HG03457 (cell line): ENCODE measurements at regions not wholly inside any gene's neighbourhood (a gene's known extent, or its start where the extent isn't known, plus 50 kb on each side); places are given as distances from the start of the nearest gene placed in this dataset.
"Not testable (repeated sequence)": the region's sequence is repeated elsewhere in the genome, so short reads cannot be mapped to it uniquely, and the experiment has no call there.

Experiments used
- ATAC-seq: cut with Tn5 transposase; IDR thresholded peaks from one replicate; pipeline ENCODE4 v1.9.1; 2021; ENCODE audit warnings: moderate number of reproducible peaks; ENCODE audit not compliant: unreplicated experiment

GRCh38 chr5:57735279-57736153 lies 252.9 kb upstream of the ACTBL2 start:
- not testable (repeated sequence) for ATAC-seq

- ATAC-seq, result no peak
Observed at GRCh38 chr5:57734296-57734695, 251.7 kb upstream of the ACTBL2 start.

GRCh38 chr5:57727591-57727990 lies 245.0 kb upstream of the ACTBL2 start:
- ATAC-seq, result no peak

DNA sequence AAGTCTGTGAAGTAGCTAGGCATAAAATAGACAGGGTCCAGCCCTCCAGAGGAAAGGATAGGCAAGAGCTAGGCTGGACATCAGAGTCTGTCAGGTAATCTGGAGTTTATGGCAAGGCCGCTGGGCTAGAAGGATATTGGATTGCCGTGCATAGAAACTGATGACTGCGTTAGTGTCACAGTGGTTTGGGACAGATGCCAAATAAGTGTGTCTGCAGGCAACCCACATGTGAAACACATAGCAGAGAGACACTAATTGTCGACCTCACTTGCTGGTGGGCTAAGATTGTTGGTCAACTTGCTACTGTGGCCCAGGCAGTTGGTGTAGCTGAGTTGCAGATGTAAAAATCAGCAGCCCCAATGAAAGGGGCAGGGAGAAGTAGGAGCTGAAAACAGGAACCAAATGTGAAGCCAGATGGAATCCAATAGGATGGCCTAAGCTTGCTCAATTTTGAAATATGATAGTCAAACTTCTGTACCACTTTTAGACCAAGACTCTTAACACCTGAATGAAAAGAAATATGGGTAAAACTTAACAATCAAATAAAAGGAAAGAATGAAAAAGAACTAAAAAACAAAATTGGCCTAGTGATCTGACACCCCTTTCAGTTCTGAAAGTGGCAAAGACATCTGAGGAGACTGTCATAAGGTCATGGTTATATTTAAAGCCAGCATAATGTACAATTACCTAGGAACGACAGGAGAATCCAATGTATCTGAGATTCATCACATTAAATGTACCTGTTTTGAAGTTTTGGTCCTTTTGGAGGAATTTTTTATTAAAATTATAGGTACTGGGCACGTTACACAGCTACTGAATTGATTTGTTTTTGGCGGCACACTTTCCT lies 243.3 kb upstream of the ACTBL2 start:
- no peak for ATAC-seq

GRCh38 chr5:57724836-57725235 lies 242.2 kb upstream of the ACTBL2 start:
- ATAC-seq, result no peak

GRCh38 chr5:57721226-57721625 lies 238.6 kb upstream of the ACTBL2 start:
- ATAC-seq, result no peak

DNA sequence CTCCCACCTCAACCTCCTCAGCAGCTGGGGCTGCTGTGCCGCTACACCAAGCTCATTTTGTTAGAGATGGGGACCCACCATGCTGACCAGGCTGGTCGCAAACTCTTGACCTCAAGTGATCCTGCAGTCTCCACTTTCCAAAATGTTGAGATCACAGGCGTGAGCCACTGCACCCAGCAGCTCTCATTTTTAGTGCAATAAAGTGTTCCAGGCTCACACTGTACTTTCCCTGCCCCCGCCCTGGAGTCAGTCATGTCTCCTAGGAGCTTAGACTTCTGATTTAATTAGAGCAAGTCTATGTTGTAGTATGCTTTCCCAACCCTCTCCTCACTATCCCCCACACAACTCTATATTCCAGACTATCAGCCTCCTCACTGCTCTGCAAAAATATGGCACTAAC lies 238.0 kb upstream of the ACTBL2 start:
- no peak for ATAC-seq

DNA sequence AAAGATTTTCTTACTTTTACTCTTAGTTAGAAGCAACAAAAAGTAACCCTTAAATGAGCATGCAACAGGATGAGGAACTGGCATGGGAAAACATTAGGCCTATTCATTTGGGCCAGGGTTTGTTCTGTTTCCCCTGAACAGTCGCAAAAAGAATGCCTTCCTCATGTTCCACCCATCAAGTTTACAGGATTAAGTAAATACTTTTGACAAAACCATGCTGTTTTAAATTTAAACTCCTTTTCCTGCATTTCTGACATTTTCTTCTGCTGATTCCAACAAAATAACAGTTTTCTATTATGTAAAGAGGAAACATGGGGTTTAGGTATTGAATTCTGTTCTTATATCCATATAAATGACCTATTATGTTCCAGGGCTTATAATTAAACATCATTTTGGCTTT lies 236.6 kb upstream of the ACTBL2 start:
- no peak for ATAC-seq

DNA sequence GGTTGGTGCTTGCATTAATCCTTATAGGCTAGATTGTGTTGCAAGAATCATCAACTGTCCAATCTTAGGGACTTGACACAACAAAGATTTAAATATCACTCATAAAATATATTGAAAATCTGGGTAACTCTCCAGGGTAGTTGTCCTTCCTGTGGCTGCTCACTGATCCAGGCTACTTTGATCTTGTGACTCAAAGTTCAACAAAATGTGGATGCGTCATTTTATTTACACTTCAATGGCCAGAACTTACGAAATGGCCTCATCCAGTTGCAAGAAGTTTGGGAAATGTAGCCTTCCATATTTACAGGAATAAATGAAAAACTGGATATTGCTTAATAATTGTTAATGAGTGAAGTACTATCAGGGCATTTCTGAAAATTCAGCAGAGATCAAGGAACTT lies 235.5 kb upstream of the ACTBL2 start:
- no peak for ATAC-seq

- ATAC-seq, result no peak
Observed at GRCh38 chr5:57717555-57717954, 234.9 kb upstream of the ACTBL2 start.

- ATAC-seq, result no peak
Observed at GRCh38 chr5:57716661-57717060, 234.1 kb upstream of the ACTBL2 start.

- no peak for ATAC-seq
Observed at GRCh38 chr5:57715296-57715695, 232.7 kb upstream of the ACTBL2 start.

- ATAC-seq, result not testable (repeated sequence)
Observed at GRCh38 chr5:57713535-57713934, 230.9 kb upstream of the ACTBL2 start.

- no peak for ATAC-seq
Observed at GRCh38 chr5:57711946-57712345, 229.3 kb upstream of the ACTBL2 start.

DNA sequence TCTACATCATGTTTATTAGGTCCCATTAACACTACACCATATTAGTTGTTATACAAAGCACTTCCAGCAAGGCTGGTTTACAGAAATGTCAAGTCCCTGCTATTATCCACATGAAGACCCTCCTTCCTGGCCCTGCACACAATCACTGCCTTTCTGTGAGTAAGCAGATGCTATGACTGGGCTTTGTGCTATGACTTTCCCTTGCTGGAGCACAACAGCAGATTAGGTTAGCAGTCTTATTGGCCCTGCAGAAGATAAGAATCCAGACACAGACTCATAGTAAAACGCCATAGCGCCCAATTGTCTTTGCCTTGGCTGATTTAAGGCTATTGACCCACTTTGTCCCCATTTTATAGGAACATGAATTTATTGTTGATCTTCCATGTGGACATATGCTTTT lies 228.9 kb upstream of the ACTBL2 start:
- ATAC-seq, result no peak

DNA sequence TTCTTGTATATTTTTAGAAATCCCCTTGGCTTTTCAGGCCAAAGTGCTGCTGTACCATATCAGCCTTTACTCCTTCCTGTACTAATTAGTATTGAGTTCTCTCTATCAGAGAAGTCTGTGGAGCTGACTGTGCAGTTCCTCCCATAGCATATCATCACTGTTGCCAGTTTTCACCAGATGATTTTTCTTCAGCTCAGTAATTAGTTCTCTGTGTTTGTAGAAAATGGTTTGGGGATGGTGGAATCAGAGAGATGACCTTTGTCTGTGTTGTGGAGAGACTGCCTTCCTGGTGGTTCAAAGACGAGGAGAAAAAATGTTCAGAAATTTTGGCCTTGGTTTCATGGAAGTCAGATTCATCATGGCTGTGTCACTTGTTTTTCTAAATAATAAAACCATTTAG lies 227.5 kb upstream of the ACTBL2 start:
- ATAC-seq, result no peak

- ATAC-seq, result no peak
Observed at GRCh38 chr5:57705769-57706168, 223.2 kb upstream of the ACTBL2 start.

GRCh38 chr5:57703721-57704120 lies 221.1 kb upstream of the ACTBL2 start:
- ATAC-seq, result no peak

- no peak for ATAC-seq
Observed at GRCh38 chr5:57700484-57700883, 217.9 kb upstream of the ACTBL2 start.

- ATAC-seq, result no peak
Observed at GRCh38 chr5:57700072-57700471, 217.5 kb upstream of the ACTBL2 start.

DNA sequence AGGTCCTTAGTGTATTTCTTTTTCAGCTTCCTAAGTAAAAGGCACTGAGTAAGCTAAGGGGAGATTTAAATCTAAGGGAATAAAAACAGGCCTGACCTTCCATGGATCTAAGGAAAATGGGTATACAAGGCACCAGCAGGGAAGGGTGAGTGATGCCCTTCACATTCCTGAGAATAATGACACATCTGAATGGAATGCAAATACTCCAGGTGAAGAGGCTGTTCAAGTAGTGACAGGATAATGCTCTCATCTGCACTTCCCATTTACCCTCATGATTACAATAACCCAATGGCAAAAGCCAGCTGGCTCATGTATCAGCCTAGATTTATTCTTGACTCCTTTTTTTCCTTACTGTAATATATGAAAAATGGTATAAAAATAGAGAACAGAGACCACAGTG lies 216.2 kb upstream of the ACTBL2 start:
- ATAC-seq, result no peak

GRCh38 chr5:57698086-57698485 lies 215.5 kb upstream of the ACTBL2 start:
- no peak for ATAC-seq
